GM18520 (cell line): ENCODE measurements at regions not wholly inside any gene's neighbourhood (a gene's known extent, or its start where the extent isn't known, plus 50 kb on each side); places are given as distances from the start of the nearest gene placed in this dataset.
"Not testable (repeated sequence)": the region's sequence is repeated elsewhere in the genome, so short reads cannot be mapped to it uniquely, and the experiment has no call there.

Experiments
- ATAC-seq: cut with Tn5 transposase; IDR thresholded peaks from one replicate; pipeline ENCODE4 v1.9.1; 2021; ENCODE audit not compliant: unreplicated experiment

- no peak for ATAC-seq
Measured at GRCh38 chr10:94219829-94220228, 142.9 kb downstream of the NOC3L start.

GRCh38 chr10:94220717-94221116, 142.0 kb downstream of the NOC3L start:
- ATAC-seq = no peak

- no peak for ATAC-seq
Measured at GRCh38 chr10:94223702-94224370, 138.9 kb downstream of the NOC3L start.

GRCh38 chr10:94224656-94225055, 138.1 kb downstream of the NOC3L start:
- no peak for ATAC-seq

- no peak for ATAC-seq
Measured at GRCh38 chr10:94225589-94225988, 137.2 kb downstream of the NOC3L start.

GRCh38 chr10:94230134-94230785, 132.5 kb downstream of the NOC3L start:
- no peak for ATAC-seq

- ATAC-seq = no peak
Measured at GRCh38 chr10:94232711-94233383, 129.9 kb downstream of the NOC3L start.

- ATAC-seq = no peak
Measured at GRCh38 chr10:94235461-94235860, 127.3 kb downstream of the NOC3L start.

- ATAC-seq = no peak
Measured at GRCh38 chr10:94238006-94238617, 124.6 kb downstream of the NOC3L start.

- ATAC-seq = no peak
Measured at GRCh38 chr10:94239696-94240095, 123.0 kb downstream of the NOC3L start.

GRCh38 chr10:94240491-94240890, 122.2 kb downstream of the NOC3L start:
- ATAC-seq = no peak

GRCh38 chr10:94240901-94241300, 121.8 kb downstream of the NOC3L start:
- no peak for ATAC-seq

- ATAC-seq = no peak
Measured at GRCh38 chr10:94251098-94251497, 111.6 kb downstream of the NOC3L start.

GRCh38 chr10:94251568-94251967, 111.2 kb downstream of the NOC3L start:
- no peak for ATAC-seq

GRCh38 chr10:94257407-94257806, 105.3 kb downstream of the NOC3L start:
- ATAC-seq = not testable (repeated sequence)

- no peak for ATAC-seq
Measured at GRCh38 chr10:94260455-94260854, 102.3 kb downstream of the NOC3L start.

- ATAC-seq = no peak
Measured at GRCh38 chr10:94264085-94264484, 98.7 kb downstream of the NOC3L start.

- no peak for ATAC-seq
Measured at GRCh38 chr10:94266091-94266490, 96.6 kb downstream of the NOC3L start.

GRCh38 chr10:94268652-94269051, 94.1 kb downstream of the NOC3L start:
- no peak for ATAC-seq

GRCh38 chr10:94274142-94274787, 88.5 kb downstream of the NOC3L start:
- ATAC-seq = no peak

GRCh38 chr10:94276140-94276539, 86.6 kb downstream of the NOC3L start:
- ATAC-seq = no peak
